HG03432 (cell line): ENCODE measurements at regions not wholly inside any gene's neighbourhood (a gene's known extent, or its start where the extent isn't known, plus 50 kb on each side); places are given as distances from the start of the nearest gene placed in this dataset.
"Not testable (repeated sequence)": the region's sequence is repeated elsewhere in the genome, so short reads cannot be mapped to it uniquely, and the experiment has no call there.

Source experiments
- ATAC-seq: cut with Tn5 transposase; IDR thresholded peaks from one replicate; pipeline ENCODE4 v1.9.1; 2021; ENCODE audit warnings: mild to moderate bottlenecking, moderate library complexity; ENCODE audit not compliant: unreplicated experiment

DNA sequence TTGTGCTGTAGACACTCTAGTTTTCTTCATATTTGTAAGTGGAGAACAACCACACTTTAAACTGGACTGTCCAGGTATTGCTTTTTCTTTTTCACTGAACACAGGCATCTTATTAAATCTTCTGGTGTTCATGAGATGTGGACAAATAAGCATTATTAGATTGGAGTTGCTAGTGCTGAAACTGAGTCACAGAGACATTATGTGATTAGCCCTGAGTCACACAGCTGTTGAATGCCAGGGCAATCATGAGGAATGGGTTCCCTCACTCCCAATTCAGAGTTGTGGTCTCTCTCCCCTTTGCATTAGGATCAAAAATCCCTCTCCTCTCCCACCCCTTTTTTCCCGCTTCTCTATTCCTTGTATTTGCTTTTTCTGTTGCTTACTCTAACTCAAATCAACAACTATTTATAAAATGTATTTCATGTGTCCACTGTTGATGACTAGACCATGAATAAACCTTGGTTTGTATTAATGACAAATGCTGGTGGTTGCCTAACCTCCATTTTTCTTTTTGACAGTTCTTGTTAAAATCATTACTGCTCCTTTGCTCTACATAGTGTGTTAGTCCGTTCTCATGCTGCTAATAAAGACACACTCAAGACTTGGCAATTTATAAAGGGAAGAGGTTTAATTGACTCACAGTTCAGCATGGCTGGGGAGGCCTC lies 738.2 kb downstream of the BRINP1 start:
- ATAC-seq, result no peak

DNA sequence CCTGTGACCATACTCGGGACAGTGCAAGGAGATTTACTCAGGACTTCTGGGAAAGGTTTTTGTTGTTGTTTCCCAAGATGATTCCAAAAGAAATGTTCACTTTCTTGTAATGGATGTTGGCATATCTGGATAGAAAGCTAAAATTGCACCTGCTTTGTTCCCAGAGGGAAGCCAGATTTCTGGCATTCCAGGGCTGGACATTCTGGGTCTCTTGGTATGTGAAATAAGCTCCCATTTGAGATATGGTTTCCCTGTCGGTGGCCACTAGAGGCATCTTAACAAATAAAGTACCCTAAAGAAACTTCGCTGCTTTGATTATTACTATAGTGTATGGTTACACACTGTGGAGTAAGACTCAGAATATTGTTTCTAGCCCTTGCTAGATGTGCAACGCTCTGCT lies 737.3 kb downstream of the BRINP1 start:
- no peak for ATAC-seq

DNA sequence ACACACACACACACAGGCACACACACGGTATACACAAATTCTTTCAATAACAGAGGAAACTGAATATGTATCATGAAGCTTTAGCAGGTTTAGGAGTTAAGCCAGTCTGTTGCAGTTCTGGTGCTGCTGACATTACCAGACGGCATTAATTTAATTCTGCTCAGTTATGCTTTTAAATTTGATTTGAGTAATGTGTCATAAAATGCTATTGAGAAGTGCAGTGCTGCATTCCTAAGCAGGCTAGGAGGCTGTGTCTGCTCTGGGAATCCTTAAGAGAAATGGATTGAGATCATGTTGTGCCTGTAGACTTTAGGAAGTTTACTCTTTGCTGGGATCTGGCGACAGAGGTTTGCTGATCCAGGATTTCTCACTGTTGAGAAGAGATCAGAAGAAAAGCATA lies 733.8 kb downstream of the BRINP1 start:
- no peak for ATAC-seq

DNA sequence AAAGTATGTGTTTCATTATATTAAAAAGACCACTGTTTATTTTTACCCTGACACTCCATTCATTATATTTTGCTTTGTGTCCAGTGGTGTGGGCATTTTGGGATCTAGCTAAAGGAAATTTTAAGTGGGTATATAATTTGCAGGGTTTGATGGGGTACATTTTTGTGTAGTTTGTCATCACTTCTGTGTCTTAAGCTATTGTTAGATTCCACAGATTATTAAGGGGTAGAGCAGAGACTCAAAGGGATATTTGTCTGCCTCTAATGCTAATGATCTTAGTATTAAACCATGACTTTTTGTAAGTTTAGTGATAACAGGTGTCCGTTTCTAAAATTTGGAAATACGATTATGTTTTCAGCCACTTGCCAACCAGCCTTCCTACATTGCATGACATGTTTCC lies 731.6 kb downstream of the BRINP1 start:
- no peak for ATAC-seq

DNA sequence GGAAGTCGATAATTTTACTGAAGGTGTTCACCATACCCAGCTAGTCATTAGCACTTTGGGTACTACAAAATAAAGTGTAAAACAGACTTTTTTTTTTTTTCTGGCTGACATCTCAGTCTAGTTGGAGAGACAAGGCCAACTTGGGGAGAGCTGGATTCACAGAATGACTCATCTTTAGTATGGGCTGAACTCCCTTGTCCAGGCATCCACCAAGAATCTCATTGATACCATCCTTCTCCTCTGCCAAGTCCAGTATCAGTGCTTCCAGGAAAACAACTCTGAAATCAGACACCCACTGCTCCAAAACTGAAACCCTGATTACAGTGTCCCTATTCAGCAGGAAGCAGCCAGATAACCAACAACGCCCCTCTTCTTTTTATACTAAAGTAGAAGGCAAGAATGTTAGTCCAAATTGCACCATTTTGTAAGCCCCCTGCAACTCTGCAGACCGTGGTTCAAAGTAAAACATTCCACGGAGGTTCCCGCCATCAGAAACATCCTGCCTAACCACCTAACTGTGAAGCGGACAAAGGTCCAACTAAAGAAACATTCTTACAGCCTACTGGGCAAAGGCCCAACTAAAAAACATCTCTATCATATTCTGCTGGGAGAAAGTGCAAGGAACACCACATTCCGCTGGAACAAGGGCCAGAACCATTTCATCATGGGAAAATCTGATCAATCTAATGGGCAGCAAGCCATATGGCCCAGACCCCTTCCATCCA lies 728.2 kb downstream of the BRINP1 start:
- ATAC-seq, result no peak

DNA sequence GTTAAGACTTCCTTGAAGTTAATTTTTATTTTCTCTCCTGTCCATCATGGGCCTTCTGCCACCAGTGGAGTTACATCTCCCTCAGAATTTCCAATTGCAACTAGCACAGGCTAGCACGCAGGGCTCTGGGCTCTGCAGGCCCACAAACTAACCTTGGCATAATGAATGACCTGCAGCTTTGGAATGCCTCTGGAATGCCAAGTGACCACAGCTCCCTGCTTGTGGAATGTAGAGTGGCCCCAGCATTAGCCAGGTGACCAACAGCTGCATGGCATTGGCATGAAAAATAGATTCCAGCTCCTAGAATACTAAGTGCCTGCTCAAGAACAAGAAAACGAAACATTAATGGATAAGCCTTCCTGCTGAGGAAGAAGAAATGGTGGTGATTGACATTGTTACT lies 726.1 kb downstream of the BRINP1 start:
- ATAC-seq, result no peak

DNA sequence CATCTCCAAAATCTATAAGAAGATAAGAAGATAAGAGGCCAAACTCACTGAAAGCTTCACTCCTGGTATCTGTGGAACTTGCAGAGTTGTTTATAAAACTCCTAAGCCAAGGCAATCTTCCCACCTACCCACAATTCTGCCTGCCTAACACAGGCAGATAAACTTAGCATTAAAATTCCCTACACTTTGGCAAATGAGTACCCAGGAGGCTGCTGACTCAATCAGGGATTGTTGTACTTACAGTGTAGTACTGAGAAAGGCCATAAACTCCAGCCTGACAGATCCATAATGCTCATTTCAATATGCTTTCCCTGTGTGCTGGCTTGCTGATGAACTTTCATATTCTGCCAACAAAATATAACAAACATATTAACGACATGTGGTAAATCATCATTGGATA lies 725.2 kb downstream of the BRINP1 start:
- no peak for ATAC-seq

DNA sequence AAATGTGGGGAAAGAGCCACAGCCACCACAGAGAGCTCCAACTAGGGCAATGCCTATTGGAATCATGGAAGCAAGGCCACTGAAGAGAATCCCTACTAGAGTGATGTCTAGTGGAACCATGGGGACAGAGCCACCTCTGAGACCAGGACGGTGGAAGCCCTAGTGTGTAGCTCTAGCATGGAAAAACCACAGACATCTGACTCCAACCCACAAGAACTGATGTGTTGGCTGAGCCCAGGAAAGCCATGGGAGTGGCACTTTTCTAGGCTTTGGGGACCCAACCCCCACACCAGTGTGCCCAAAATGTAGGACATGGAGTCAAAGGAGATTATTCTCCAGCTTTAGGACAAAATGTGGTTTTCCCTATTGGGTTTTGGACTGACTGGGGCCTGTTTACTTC lies 721.9 kb downstream of the BRINP1 start:
- ATAC-seq, result no peak

DNA sequence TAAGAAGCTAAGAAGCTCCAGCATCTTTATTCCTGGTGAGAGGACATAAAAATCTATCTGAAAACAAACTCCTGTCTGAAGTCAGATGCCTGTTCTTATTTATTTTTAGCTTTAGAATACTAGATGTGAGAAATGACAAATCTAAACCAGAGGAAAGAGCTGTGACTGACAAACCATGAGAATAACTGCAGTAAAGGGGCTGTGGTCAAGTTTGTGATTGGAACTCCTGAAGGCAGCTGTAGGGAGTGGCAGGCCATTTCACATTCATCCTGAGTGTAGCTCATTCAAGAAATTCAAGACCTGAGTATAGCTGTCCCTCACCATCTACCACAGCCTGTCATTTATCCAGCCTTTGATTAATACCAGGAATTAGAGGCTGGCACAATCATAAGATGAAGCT lies 718.8 kb downstream of the BRINP1 start:
- no peak for ATAC-seq

DNA sequence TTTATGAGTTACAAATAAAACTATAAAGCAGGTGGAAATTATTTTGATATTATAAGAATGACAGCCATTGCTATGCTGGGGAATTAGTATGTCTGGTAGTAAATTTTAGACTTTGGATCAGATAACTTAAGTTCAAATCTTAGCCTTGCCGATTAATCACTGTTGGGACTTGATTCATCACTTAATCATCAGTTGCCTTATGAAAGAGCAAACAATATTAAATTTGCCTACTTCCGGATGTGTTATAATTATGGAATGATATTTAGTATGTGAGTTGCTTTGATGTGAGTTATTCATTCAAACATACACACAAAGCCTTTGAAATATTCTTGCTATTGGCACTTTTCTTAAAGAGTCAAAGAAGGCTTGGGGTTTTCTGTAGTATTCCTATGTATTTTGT lies 717.7 kb downstream of the BRINP1 start:
- no peak for ATAC-seq

DNA sequence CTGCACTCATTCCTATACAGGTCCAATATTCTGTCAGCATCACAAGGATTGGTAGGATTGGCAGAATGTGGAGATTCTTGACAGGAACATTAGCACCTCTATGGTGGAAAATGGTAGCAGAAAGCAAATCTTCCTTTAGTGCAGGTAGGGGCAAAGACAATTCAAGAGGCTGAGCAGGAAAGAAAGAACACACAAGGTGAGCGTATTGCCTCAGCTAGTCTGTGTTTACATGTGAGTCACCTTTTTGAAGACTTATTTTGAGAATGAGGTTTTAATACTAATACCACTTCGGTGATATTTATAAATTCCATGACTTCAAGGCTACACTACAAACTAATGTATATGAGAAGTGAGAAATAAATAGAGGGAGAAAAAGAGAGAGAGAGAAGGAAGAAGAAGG lies 717.0 kb downstream of the BRINP1 start:
- no peak for ATAC-seq

DNA sequence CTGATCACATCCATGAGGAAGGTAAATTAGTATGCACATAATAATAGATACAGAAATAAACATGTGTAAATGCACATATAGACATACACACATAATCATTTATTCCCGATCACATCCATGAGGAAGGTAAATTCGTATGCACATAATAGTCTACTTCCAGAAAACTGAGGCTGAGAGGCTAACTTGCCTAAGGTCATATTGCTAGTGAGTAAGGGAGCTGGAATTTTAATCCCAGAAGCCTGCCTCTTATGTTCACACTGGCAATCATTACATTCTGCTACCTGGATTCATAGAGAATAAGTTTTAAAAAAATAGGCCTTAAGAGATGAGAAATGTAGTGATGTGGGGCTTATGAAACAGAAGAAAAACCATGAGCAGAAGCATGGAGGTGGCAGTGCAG lies 716.3 kb downstream of the BRINP1 start:
- no peak for ATAC-seq

DNA sequence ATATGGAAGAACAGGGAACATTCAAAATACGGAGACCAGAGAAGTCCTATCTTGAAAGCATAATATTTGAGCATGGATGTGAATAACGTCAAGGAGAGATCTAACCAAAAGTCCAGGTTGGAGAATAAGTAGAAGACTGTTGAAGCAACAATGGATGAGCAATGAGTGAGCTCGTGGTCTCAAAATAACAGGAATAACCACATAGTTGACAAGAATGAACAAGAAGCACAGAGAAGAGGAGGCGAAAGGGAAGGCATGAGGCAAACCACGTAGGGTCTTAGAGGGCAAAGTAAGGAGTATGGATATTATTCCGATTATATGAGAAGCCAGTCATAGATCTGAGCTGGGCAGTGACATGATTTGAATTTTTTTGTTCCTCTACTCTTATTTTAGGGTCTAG lies 710.2 kb downstream of the BRINP1 start:
- no peak for ATAC-seq

DNA sequence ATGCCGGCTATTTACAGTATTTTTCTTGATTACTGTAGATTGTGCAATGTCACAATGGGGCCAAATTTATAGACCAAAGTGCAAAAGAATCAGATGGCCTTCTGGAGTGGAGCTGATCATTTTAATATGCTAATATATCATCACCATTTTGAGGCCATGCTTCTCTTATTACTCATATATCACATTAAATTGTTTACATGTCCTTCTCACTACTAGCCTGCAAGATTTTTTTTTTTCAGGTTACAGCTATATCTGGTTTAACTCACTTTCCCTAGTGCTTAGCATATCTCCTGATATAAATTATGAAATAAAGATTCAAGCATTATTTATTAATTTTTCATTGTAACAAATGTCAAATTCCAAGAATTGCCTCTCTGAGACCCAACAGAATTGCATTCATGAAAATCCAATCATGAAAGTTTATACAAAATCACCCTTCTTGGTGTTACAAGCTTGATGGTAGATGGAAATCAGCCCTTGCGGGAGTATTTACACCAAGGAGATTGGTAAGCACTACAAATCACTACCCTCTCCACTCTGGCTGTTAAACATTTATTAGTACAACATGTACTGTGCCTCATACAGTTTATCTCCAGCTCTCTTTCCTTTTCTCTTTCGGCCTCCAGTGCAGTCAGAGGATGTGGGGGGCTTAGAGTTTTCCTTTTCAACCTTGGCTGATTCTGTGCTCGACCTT lies 703.9 kb downstream of the BRINP1 start:
- no peak for ATAC-seq

DNA sequence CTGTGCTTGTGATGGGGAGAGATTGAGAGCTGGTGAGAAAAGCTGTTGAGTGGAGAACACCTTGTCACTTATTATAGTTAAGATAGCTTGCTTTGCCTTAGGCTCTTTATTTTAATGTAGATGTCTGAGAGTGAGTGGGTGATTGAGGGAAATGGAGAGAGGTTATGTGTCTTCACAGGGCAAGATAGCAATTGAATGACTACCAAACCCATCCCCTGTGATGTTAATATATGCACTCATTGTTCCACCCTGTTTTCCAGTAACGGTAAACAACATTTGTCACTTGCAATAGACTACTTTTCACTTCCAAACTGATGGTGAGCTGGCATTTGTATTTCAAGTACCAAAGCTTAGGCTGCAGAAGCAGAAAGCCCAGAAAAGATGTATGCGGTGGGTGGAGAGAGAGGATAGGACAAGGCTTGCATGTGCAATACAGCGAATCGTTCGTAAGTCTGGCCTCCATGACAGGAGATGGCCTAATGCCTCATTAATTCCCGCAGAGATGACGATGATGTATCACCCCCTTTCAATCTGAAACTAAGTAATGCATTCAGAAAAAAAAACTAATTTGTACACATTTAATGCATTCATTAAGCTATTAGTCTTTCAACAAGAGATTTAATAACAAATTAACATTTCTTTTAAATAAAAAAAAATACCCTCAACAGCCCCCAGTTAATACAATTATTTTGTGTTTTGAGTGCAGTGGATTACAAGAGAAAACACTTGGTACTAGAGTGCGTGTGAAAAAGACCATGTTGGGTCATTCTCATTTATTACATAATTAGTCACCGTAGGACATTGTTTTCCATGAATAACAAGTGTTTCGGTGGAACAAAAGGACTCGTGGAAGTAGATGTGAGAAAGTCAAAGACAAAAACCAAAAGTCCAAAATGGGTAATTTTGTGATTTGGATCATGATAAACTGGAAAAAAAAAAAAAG lies 699.0 kb downstream of the BRINP1 start:
- ATAC-seq, result no peak

DNA sequence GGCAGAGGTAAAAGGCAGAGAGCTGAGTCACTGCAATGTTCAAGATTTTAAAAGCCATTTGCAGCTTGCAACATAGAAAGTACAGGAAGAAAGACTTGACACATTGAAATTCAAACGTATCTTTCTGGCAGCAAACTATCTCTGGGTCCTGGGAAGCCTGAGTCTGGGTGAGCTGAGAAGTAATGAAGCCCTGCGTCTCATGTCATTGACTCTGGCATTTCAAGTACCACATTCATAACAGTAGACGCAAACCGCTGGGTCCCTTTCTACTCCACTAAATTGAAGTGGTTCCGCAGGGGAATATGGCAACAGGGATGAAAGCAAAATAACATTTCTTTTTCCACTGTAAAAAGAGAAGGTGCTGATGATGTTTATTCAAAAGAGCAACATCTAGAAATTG lies 694.3 kb downstream of the BRINP1 start:
- ATAC-seq, result no peak

DNA sequence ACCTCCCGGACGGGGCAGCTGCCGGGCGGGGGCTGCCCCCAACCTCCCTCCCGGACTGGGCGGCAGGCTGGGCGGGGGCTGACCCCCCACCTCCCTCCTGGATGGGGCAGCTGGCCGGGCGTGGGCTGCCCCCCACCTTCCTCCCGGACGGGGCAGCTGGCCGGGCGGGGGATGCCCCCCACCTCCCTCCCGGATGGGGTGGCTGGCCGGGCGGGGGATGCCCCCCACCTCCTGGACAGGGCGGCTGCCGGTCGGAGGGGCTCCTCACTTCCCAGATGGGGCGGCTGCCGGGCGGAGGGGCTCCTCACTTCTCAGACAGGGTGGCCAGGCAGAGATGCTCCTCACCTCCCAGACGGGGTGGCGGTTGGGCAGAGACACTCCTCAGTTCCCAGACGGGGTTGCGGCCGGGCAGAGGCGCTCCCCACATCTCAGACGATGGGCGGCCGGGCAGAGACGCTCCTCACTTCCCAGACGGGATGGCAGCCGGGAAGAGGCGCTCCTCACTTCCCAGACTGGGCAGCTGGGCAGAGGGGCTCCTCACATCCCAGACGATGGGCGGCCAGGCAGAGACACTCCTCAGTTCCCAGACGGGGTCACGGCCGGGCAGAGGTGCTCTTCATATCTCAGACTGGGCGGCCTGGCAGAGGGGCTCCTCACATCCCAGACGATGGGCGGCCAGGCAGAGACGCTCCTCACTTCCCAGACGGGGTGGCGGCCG lies 691.1 kb downstream of the BRINP1 start:
- not testable (repeated sequence) for ATAC-seq

DNA sequence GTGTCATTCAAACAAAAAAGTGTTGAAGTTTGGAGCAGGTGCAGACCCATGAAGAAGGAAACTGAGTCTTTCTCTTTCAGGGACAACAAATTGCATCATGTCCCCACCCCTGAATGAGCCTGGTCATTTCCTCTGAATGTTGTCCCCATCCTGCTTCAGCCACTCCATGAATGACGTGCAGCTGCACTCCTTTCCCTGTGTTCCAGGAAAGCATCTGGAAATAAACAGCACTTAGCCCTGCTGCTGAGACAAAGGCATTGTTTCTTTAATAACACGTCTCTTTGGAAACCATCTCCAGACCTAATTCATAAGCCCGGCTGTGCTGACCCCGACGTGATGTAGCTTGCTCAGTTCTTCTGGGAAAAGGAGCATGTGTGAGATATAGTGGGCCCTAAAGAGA lies 682.3 kb downstream of the BRINP1 start:
- no peak for ATAC-seq

DNA sequence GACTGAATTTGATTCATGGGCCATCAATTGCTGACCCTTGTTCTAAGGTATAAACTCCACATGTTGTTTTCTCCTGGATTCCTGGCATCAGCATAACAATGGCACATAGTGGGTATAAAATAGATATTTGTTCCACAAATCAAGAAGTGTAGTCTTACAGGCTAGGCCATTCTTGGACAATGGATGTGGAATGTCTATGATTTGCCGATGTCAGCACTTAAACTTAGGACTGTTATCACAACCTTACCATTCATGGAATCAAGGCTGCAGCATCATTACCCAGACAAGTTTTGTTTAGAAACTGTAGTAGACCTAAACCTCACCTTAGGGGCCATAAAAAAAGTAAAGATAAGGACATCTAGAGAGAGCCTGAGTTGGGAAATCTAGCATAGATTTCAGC lies 680.0 kb downstream of the BRINP1 start:
- ATAC-seq, result no peak

DNA sequence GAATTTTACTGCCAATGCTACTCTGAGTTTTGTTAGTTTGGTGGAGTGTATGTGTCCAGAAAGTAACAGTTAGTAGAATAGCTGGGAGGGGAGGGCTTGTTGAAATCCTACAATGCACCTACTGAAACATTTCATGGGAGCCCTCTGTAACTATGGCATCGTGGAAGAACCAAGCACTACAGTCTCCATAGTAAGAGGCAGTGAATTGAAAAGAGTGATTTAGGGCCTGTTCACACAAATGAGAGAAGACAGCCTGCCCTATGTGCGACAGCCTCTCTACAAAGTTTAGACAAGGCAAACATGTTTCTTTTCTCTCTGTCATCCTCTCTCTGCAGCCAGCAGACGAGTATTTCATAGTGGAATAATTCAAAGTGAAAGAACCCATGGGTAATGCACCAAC lies 676.6 kb downstream of the BRINP1 start:
- ATAC-seq, result no peak

DNA sequence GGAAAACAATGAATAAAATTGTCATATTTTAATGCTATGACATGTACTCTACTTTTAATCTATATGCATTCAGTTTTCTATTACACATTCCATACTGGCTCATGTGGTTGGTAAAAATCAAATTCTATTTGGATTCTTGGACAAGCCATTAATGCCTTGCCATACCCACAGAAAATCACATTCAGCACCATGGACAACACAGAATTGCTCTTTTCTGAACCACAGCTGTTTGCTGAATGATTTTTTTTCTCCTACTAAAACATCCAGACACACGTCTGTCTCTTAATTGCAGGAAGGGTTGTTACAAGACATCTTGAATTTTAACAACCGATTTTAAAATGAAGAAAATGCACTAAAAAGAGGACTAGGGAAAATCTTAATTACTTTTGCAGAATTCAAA lies 675.6 kb downstream of the BRINP1 start:
- no peak for ATAC-seq
